ENCODE measurements at regions not wholly inside any gene's neighbourhood (a gene's known extent, or its start where the extent isn't known, plus 50 kb on each side); places are given as distances from the start of the nearest gene placed in this dataset.

DNA sequence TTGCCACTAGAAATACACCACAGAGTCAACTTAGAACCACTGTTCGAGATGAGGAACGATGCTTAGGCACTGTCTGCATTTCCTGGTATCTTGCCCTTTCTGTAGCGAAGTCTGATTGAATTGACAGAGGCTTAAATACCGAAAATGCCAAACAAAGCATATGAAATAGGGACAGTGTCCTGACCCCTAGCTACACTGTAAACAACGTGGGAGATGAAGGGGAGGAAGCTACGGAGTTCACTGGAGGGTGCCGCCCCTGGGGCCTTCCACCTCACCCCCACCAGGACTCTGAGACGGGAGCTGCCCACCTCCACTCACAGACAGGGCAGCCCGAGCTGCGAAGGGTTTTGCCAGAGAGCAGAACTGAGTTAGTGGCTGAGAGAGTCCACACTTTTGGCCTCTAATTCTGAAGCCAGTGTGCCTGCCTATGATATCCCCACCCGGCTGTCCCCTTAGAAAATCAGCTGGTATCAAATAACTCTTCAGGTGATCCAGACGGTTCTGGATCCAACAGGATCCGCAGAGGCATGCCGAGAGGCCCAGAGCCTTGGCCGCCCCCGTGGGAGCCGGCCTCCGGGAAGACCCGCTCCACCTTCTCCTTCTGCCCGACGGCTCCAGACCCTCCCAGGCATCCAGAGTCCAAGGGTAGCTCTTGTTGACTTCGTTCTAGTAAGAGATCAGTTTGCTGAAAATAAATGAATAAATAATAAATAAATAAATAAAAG, 230.7 kb upstream of the DIO3 start:
- peaks cover 0 to 12% (median 0%) of the 10 kb centered on the region in 4 donors for H3K27me3 ChIP-seq
- DNase-seq (ENCODE audit: extremely low spot score), result peak; percentile 87
- WGBS, result 86% methylated on average over 22 of the region's 22 CpGs
- no peak overlapping the region for H3K4me3 ChIP-seq
- no peaks in the 10 kb centered on the region for H3K36me3 ChIP-seq
- H3K4me1 ChIP-seq, result no peaks in the 10 kb centered on the region
- intact Hi-C loops (cut with DNase I), result no loop called here
- no peak for TF ChIP-seq POLR2AphosphoS5 (IDR thresholded peaks at IDR 0.05)
- TF ChIP-seq POLR2A (IDR thresholded peaks at IDR 0.05; ENCODE audit: low read depth), result no peak
- TF ChIP-seq EP300 (IDR thresholded peaks at IDR 0.05), result no peak
- H3K9me3 ChIP-seq, result no peaks in the 10 kb centered on the region
- H3K27ac ChIP-seq (replicated peaks in 1 of 4), result no peak overlapping the region

DNA sequence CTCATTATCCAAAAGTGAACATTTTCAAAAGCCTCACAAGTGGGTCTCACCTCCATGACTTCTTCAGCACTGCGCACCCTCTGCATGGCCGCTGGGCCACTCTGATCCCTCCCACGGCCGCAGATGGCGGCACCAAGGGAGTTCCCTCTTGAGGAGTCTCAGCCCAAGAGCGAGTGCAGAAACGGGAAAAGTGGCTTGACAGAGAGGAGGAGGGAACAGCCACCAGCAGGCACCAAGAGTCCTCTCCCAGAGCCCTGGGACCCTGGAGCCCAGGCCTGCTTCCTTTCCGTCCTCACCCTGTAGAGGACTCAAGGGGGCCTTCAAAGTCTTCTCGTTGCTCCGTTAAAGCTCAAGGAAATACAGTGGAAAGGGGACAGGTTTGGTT, 230.2 kb upstream of the DIO3 start:
- Histone ChIP-seq H3K36me3 (no peaks in the 10 kb centered on the region), H3K27ac (replicated peaks in 1 of 4) (no peak overlapping the region), H3K4me1 (no peaks in the 10 kb centered on the region), H3K9me3 (no peaks in the 10 kb centered on the region), H3K27me3 (peaks cover 0 to 12% (median 0%) of the 10 kb centered on the region in 4 donors), H3K4me3 (no peak overlapping the region)
- intact Hi-C loops (cut with DNase I), result no loop called here
- TF ChIP-seq, protein P1, sequence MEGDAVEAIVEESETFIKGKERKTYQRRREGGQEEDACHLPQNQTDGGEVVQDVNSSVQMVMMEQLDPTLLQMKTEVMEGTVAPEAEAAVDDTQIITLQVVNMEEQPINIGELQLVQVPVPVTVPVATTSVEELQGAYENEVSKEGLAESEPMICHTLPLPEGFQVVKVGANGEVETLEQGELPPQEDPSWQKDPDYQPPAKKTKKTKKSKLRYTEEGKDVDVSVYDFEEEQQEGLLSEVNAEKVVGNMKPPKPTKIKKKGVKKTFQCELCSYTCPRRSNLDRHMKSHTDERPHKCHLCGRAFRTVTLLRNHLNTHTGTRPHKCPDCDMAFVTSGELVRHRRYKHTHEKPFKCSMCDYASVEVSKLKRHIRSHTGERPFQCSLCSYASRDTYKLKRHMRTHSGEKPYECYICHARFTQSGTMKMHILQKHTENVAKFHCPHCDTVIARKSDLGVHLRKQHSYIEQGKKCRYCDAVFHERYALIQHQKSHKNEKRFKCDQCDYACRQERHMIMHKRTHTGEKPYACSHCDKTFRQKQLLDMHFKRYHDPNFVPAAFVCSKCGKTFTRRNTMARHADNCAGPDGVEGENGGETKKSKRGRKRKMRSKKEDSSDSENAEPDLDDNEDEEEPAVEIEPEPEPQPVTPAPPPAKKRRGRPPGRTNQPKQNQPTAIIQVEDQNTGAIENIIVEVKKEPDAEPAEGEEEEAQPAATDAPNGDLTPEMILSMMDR (IDR thresholded peaks at IDR 0.05), result no peak
- TF ChIP-seq EP300 (IDR thresholded peaks at IDR 0.05) (no peak), POLR2AphosphoS5 (IDR thresholded peaks at IDR 0.05) (no peak), POLR2A (IDR thresholded peaks at IDR 0.05; ENCODE audit: low read depth) (no peak)
- 93% methylated on average over 10 of the region's 10 CpGs for WGBS
- peak; percentile 78 for DNase-seq (ENCODE audit: extremely low spot score)

GRCh38 chr14:101331661-101332169, 229.6 kb upstream of the DIO3 start:
- Histone ChIP-seq H3K27ac (replicated peaks in 1 of 4) (no peak overlapping the region), H3K27me3 (peaks cover 0 to 12% (median 0%) of the 10 kb centered on the region in 4 donors), H3K4me3 (no peak overlapping the region), H3K4me1 (no peaks in the 10 kb centered on the region), H3K36me3 (no peaks in the 10 kb centered on the region), H3K9me3 (no peaks in the 10 kb centered on the region)
- intact Hi-C loops (cut with DNase I), result no loop called here
- WGBS, result 95% methylated on average over 6 of the region's 6 CpGs
- DNase-seq (ENCODE audit: extremely low spot score), result peak; percentile 77
- no peak for TF ChIP-seq POLR2AphosphoS5 (IDR thresholded peaks at IDR 0.05)
- TF ChIP-seq POLR2A (IDR thresholded peaks at IDR 0.05; ENCODE audit: low read depth), result no peak
- no peak for TF ChIP-seq EP300 (IDR thresholded peaks at IDR 0.05)
- TF ChIP-seq, protein P1 (IDR thresholded peaks at IDR 0.05), result no peak

- WGBS, result 67% methylated on average over 8 of the region's 8 CpGs
- Histone ChIP-seq H3K4me3 (no peak overlapping the region), H3K27me3 (peaks cover 0 to 16% (median 0%) of the 10 kb centered on the region in 4 donors), H3K36me3 (no peaks in the 10 kb centered on the region), H3K9me3 (no peaks in the 10 kb centered on the region), H3K27ac (replicated peaks in 1 of 4) (no peak overlapping the region), H3K4me1 (no peaks in the 10 kb centered on the region)
- intact Hi-C loops (cut with DNase I), result no loop called here
- TF ChIP-seq EP300 (IDR thresholded peaks at IDR 0.05) (no peak), POLR2AphosphoS5 (IDR thresholded peaks at IDR 0.05) (no peak), POLR2A (IDR thresholded peaks at IDR 0.05; ENCODE audit: low read depth) (no peak)
- TF ChIP-seq, protein P1 (IDR thresholded peaks at IDR 0.05), result no peak
- peak; percentile 91 for DNase-seq (ENCODE audit: extremely low spot score)
These were observed 229.0 kb upstream of the DIO3 start for GRCh38 chr14:101332281-101332680.

- intact Hi-C loops (cut with DNase I), result no loop called here
- H3K36me3 ChIP-seq, result no peaks in the 10 kb centered on the region
- H3K27me3 ChIP-seq, result peaks cover 0 to 19% (median 0%) of the 10 kb centered on the region in 4 donors
- no peak overlapping the region for H3K4me3 ChIP-seq
- peak; percentile 87 for DNase-seq (ENCODE audit: extremely low spot score)
- no peak overlapping the region for H3K27ac ChIP-seq (replicated peaks in 1 of 4)
- 83% methylated on average over 19 of the region's 20 CpGs for WGBS
- H3K9me3 ChIP-seq, result no peaks in the 10 kb centered on the region
- no peaks in the 10 kb centered on the region for H3K4me1 ChIP-seq
- TF ChIP-seq, protein P1 (IDR thresholded peaks at IDR 0.05), result no peak
- TF ChIP-seq POLR2AphosphoS5 (IDR thresholded peaks at IDR 0.05), result no peak
- TF ChIP-seq POLR2A (IDR thresholded peaks at IDR 0.05; ENCODE audit: low read depth), result no peak
- no peak for TF ChIP-seq EP300 (IDR thresholded peaks at IDR 0.05)
These were observed 227.7 kb upstream of the DIO3 start for GRCh38 chr14:101333335-101334280.
